DMS53 (cell line): ENCODE measurements at regions not wholly inside any gene's neighbourhood (a gene's known extent, or its start where the extent isn't known, plus 50 kb on each side); places are given as distances from the start of the nearest gene placed in this dataset.
"Not testable (repeated sequence)": the region's sequence is repeated elsewhere in the genome, so short reads cannot be mapped to it uniquely, and the experiment has no call there.

Experiments used
- DNase-seq: peaks from one replicate; lab custom pipeline; 2025; lab: John Stamatoyannopoulos, UW

- not testable (repeated sequence) for DNase-seq
Observed at GRCh38 chr13:109702030-109702597, 84.3 kb downstream of the IRS2 start.

DNA sequence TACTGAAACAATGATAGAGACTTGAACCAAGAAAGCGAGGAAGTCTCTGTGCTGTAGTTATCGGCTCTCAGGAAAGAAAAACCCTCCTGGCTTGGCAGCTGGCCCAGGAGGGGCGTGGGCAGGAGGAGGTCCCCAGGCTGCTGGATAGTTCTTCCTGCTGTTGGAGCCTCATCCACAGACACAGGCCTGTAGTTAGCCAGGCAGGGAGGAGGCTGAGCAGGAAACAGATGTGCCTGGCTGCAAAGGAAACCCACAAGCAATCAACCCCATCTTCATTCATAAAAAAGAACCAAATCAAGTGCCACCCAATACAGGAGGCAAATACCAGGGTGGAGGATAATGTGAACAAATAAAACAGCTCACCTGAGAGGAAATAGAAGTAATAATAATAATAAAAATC, 86.2 kb downstream of the IRS2 start:
- DNase-seq, result peak; percentile 82

DNA sequence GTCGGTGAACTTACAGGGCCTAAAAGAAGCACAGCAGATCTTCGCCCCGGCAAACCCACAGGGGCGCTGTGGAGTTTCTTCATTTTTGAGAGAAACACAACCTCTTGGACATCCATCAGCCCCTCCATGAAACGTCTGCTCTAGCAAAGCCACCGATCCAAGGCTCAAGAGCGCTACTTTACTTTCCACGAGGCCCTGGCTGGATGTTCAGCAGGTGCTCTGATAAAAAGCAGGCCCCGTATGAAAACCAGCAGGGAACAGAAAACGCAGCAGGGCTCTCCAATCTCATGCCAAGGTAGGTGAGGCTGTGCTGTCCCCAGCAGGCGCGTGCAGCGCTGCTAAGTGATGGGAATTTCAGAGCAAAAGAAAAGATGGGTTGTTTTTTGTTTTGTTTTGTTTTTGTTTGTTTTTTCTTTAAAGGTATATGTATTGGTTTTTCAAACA, 86.7 kb downstream of the IRS2 start:
- DNase-seq, result peak; percentile 62

DNA sequence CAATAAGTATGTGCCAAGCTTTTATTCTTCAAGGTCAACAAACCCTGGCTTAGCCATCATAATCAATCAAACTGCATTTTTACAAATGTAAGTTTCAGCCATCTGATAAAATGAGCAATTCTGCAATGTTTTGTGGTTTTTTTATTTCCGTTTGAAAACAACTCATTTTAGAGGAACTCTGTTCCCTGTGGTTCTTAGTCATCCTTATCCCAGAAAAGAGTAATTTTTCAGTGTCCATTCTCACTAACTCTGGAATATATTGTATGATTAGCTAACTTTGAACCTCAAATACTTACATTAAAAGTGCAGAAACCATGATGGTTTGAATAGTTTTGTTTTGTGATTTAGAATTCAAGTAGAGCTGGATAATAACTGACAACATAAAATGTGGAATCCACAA, 87.6 kb downstream of the IRS2 start:
- DNase-seq, result no peak

- DNase-seq, result no peak
Observed at GRCh38 chr13:109697936-109698335, 88.4 kb downstream of the IRS2 start.

DNA sequence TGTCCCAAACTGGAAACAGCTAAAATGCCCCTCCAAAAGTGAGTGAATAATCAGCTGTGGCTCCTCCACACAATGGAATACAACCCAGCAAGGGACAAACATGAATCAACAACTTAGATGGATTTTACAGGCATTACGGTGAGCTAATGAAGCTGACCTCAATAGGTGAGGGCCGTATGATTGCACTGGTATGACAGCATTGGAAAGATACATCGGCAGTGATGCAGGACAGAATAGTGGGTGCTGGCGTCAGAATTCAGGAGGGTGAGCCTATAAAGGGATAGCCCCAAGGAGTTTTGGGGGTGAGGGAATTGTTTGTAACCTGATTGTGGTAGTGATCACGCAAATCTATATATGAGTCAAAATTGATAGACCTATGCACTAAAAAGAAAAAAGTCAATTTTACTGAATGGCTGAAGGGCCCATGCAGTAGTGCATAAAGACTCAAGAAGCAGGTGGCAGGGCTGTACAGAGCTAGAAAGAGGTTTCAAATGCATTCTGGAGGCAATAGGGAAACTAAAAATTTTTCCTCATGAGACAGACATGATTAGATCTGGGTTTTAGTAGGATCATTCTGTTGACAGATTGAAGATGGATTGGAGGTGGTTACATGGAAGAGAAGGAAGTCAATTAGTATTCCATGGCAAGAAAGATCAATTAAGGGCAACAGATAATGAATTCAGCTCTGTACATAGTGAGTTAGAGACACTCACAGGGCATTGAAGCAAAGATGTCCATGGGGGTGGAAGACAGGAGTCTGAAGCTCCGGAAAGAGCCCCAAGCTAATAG, 90.8 kb downstream of the IRS2 start:
- peak; percentile 19 for DNase-seq

DNA sequence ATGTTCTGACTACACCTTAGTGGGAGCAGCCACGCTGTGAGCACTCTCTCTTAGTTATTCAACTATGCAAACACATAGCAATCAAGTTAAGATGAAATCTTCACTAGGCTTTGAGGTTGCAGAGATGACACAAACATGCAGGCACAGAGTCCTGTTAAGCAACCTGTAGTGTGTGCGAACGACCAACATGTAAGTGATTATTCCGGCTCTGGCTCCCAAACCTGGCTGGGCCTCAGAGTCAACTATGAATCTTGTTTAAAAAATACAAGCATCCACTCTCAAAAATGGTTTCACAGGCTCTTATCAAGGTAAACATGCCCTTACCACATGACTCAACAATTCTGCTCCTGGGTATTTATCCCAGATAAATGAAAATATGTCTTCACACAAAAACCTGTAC, 91.4 kb downstream of the IRS2 start:
- DNase-seq, result peak; percentile 48

DNA sequence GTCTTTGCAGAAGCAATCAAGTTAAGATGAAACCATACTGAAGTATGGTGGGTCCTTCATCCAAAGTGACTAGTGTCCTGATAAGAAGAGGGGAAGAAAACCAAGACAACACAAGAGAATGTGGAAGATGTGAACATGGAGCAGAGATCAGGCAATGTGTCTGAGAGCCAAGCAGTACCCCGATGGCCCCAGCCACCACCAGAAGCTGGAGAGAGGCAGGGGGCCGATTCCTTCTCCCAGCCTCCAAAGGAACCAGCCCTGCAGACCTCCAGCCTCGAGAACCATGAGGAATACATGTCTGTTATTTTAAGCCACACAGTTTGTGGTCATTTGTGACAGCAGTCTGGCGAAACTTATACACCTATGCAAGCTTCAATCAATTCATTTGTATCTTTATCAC, 93.2 kb downstream of the IRS2 start:
- no peak for DNase-seq

DNA sequence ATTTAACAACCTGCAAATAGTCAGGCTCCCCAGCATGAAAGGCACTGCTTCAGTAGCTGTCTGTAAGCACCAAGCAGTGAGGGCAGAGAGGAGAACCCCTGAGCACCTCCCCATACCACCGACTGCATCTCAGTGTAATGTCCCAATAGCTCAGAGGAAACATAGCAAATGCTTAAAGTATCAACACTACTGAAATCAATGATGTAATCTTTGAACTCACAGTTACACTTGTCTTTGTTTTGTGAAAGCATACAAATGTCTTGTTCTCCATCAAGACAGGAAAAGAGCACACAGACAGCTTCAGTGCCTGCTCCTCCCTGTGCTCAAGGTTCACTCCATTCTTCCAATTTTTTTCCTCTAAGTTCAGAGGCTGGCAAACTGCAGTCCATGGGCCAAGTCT, 94.7 kb downstream of the IRS2 start:
- no peak for DNase-seq

- peak; percentile 58 for DNase-seq
Observed at GRCh38 chr13:109687559-109688448, 98.6 kb downstream of the IRS2 start.

DNA sequence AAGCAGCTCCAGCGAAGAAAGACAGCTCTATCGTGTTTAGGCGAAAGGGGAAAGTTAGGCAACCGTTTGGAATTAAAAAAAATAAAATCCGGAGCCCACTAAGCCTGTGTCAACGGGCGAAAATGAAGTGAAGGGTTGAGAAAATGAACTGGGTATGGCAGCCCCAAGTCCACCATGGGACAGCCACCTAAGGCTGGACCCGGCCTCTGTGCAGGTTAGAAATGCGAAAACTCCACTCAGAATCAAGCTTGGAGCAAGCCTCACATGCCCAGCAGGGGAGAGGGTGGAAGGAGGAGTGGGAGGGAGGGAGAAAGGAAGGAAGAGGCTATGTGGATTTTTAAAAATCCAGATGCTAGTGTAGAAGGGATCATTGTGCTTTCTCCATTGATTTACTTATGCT, 101.2 kb downstream of the IRS2 start:
- DNase-seq, result no peak

- DNase-seq, result no peak
Observed at GRCh38 chr13:109684824-109685202, 101.6 kb downstream of the IRS2 start.

DNA sequence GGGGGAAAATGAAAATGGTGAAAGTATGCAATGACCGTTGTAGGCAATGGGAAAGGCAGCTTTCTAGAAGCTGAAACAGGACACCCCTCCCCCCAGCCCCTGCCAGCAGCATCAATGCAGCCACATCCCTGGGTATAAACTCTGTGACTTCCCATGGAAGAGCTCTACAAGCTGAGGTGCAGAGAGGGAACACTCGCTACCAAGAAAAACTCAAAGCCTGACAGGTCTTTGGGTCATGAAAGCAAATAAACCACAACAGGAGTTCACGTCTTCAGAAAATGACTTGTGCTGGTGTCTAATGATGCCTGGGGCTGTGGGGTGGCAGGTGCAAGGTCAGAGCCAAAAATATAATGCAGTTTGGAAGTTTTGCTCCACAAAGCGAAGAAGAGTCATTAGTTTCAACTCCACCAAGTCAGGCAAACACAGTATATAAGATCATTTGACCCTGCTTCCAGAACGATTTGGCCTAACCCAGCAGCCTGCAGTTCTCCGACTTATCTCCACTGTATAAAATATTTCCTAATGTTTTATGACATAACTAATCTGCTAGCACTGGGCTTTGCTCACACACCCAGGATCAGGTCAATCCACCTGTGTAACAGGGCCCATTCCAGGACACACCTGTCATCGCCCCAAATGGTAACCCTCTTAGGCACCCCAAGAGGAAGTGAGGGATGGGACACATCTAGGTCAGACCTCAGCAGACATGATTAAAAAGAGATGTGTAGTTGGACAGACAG, 102.1 kb downstream of the IRS2 start:
- no peak for DNase-seq

GRCh38 chr13:109682534-109683244, 103.7 kb downstream of the IRS2 start:
- DNase-seq, result no peak

GRCh38 chr13:109680930-109681329, 105.5 kb downstream of the IRS2 start:
- DNase-seq, result no peak

DNA sequence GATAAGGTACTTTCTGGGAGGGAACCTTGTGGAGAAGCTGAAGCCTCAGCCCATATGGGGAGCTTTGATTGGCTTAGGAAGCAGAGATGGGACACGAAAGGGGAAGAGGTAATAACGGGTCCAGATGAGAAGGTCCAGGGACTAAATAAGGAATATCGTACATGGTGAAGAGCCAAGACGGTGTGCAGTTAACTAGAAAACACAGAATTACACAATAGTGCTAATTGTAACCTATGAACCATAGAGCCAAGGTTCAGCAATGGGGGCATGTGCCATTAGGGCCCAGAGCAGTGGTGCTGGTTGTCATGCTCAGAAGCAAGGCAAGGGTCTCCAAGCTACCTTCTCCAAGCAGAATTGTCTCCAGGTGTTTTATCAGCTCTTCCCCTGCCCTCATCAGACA, 106.1 kb downstream of the IRS2 start:
- DNase-seq, result no peak

- no peak for DNase-seq
Observed at GRCh38 chr13:109678459-109678858, 107.9 kb downstream of the IRS2 start.

DNA sequence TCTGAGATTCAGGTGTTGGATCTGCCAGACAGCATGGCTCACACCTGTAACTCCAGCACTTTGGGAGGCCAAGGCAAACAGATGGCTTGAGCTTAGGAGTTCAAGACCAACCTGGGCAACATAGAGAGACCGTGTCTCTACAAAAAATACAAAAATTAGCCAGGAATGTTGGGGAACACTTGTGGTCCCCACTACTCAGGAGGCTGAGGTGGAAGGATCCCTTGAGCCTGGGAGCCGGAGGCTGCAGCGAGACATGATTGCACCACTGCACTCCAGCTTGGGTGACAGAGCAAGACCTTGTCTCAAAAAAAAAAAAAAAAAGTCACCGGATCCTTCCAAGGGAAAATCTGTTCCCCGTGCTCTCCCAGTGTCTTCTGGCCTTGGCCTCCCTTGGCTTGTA, 109.2 kb downstream of the IRS2 start:
- DNase-seq, result no peak

GRCh38 chr13:109673477-109673876, 112.9 kb downstream of the IRS2 start:
- no peak for DNase-seq

GRCh38 chr13:109672545-109672944, 113.8 kb downstream of the IRS2 start:
- DNase-seq, result no peak

DNA sequence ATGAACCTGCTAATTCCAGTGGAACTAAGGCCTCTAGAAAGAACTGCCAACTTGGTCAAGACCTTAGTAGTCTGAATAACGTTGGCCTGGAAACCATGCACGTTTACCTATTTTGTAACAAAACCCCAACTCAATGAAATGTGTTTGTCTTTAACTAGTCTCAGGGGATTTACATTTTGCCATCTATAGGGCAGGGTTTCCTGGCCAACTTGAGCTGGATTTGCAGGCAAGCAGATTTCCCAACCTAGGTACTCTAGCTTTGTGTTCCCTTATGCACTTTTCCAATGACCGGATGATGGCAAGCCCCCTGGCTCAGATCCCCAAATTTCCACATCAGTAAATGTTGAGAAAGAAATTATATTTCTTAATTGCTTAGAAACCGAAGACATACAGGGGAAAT, 114.5 kb downstream of the IRS2 start:
- DNase-seq, result no peak

DNA sequence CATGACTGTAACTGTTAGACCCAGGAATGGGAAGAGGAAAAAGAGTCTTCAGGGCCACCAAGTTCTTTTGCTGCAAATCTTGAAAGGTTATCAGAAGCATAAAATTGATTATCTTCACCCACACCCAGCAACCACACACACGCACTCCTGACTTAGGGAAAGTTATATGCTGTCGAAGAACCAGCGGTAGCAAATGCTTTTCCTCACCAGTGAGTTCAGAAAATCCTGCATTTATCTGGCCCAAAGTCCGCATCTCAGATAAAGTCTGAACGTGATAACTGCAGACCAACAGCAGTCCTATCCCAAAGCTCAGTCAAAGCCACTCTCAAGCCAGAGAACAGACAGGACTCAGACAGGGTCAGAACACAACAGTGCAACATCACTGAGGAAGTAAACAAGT, 115.6 kb downstream of the IRS2 start:
- no peak for DNase-seq
